CD4-positive, alpha-beta T cell (primary cell): ENCODE measurements at regions not wholly inside any gene's neighbourhood (a gene's known extent, or its start where the extent isn't known, plus 50 kb on each side); places are given as distances from the start of the nearest gene placed in this dataset.

Experiments used
- ATAC-seq: fragments of 200-7000 bp; cut with Tn5 transposase; one replicate; pipeline ENCODE4 v1.10.0; 2022; ENCODE audit warnings: mild to moderate bottlenecking; ENCODE audit not compliant: poor library complexity
- CTCF ChIA-PET: fragments of 350-600 bp; sonication (Branson Sonifier 250); formaldehyde crosslinking; loops from one replicate; lab custom pipeline; 2021; ENCODE audit warnings: antibody characterized with exemption, inconsistent platforms; lab: Charles Lee
- POLR2A ChIA-PET: fragments of 350-600 bp; sonication (Branson Sonifier 250); formaldehyde crosslinking; loops from one replicate; lab custom pipeline; 2021; ENCODE audit warnings: antibody characterized with exemption, inconsistent platforms; lab: Charles Lee
- DNase-seq, 14 experiments: peaks; one replicate each; pipeline ENCODE4 v3.0.0-alpha.2; 2013 to 2020; ENCODE audit warnings: mixed read lengths in 2 of 14
- H3K27ac ChIP-seq, 2 donors: one replicate each; pipeline versions ENCODE4 v1.5.1 to v1.7.0; 2013; ENCODE audit warnings: low read length in 2 of 2, low read depth in 1 of 2, mild to moderate bottlenecking in 1 of 2
- H3K27me3 ChIP-seq, 2 experiments: 1 replicate in 1 of 2; 2 replicates in 1 of 2; pipeline versions ENCODE4 v1.6.1 to v1.7.0; 2013; ENCODE audit warnings: low read length in 2 of 2, control low read depth in 1 of 2, mild to moderate bottlenecking in 1 of 2, moderate library complexity in 1 of 2; ENCODE audit not compliant: insufficient read depth in 2 of 2, control insufficient read depth in 1 of 2
- H3K36me3 ChIP-seq: one replicate; pipeline ENCODE4 v1.6.1; 2013; ENCODE audit warnings: low read length, control low read depth; ENCODE audit not compliant: insufficient read depth
- H3K4me1 ChIP-seq: one replicate; pipeline ENCODE4 v1.6.1; 2013; ENCODE audit warnings: low read length, control low read depth; ENCODE audit not compliant: insufficient read depth
- H3K4me3 ChIP-seq: one replicate; pipeline ENCODE4 v1.5.1; 2013; ENCODE audit warnings: mild to moderate bottlenecking, low read length, moderate library complexity
- H3K9me3 ChIP-seq, 2 experiments: 1 replicate in 1 of 2; 2 replicates in 1 of 2; pipeline versions ENCODE4 v1.6.1 to v1.7.0; 2013; ENCODE audit warnings: low read length in 2 of 2, mild to moderate bottlenecking in 2 of 2, control low read depth in 1 of 2, moderate library complexity in 1 of 2; ENCODE audit not compliant: control insufficient read depth in 1 of 2, insufficient read depth in 1 of 2
- H3K27ac Mint-ChIP-seq: one replicate; pipeline ENCODE4 v1.8.0; 2020; ENCODE audit warnings: mixed read lengths
- H3K27me3 Mint-ChIP-seq: one replicate; pipeline ENCODE4 v1.8.0; 2021; ENCODE audit warnings: mixed read lengths
- H3K36me3 Mint-ChIP-seq: one replicate; pipeline ENCODE4 v1.8.0; 2021; ENCODE audit warnings: low read depth, mixed read lengths
- H3K4me1 Mint-ChIP-seq: one replicate; pipeline ENCODE4 v1.8.0; 2021; ENCODE audit warnings: low read depth, mixed read lengths
- H3K4me3 Mint-ChIP-seq: one replicate; pipeline ENCODE4 v1.8.0; 2020; ENCODE audit warnings: mild to moderate bottlenecking, mixed read lengths
- H3K9me3 Mint-ChIP-seq: one replicate; pipeline ENCODE4 v1.8.0; 2020; ENCODE audit warnings: mixed read lengths
- intact Hi-C, 2 experiments: fragments of 100-400 bp; cut with DNase I in 1 of 2; cut with micrococcal nuclease in 1 of 2; formaldehyde crosslinking; loops; one replicate each; pipeline versions ENCODE4 v1.15.1 to v1.9.0; 2023 to 2025; cut with DNase I, micrococcal nuclease
- TF ChIP-seq, protein P1 (sequence below): fragments of 200-600 bp; IDR thresholded peaks from one replicate; pipeline ENCODE4 v1.8.0; 2022; ENCODE audit warnings: antibody characterized with exemption, mild to moderate bottlenecking

DNA sequence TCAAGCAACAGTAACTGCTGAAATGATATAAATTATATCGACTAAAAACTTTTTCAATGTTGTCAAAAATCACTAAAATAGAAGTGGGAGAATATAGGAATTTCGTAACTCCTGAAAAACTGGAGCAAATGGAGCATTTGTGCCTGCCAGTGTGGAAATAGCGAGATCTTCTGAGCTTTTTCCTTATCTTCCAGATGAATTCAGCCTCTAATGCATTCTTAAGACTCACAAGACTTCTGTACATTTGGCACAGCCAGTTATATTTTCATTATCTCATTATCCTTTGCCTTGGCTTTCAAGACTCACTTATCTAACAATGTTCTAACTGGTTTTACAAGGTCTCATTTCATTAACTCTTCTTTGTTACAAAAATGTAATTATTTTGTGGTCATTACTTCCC, 252.4 kb downstream of the GXYLT1 start:
- no peaks in the 10 kb centered on the region for H3K36me3 Mint-ChIP-seq
- H3K9me3 Mint-ChIP-seq, result peaks cover 3% of the 10 kb centered on the region
- ChIA-PET CTCF (no interaction called here), POLR2A (no interaction called here)
- no peak overlapping the region for H3K27ac Mint-ChIP-seq
- peaks cover 8% of the 10 kb centered on the region for H3K27me3 Mint-ChIP-seq
- no peaks in the 10 kb centered on the region for H3K36me3 ChIP-seq
- no peaks in the 10 kb centered on the region for H3K4me1 Mint-ChIP-seq
- no peaks in the 10 kb centered on the region for H3K4me1 ChIP-seq
- H3K4me3 Mint-ChIP-seq, result no peak overlapping the region
- no peak overlapping the region for H3K27ac ChIP-seq
- H3K9me3 ChIP-seq, result no peaks in the 10 kb centered on the region
- intact Hi-C loops, result no loop called here
- H3K4me3 ChIP-seq, result no peak overlapping the region
- ATAC-seq (no peak), DNase-seq (no peak)
- no peaks in the 10 kb centered on the region for H3K27me3 ChIP-seq
- TF ChIP-seq, protein P1, sequence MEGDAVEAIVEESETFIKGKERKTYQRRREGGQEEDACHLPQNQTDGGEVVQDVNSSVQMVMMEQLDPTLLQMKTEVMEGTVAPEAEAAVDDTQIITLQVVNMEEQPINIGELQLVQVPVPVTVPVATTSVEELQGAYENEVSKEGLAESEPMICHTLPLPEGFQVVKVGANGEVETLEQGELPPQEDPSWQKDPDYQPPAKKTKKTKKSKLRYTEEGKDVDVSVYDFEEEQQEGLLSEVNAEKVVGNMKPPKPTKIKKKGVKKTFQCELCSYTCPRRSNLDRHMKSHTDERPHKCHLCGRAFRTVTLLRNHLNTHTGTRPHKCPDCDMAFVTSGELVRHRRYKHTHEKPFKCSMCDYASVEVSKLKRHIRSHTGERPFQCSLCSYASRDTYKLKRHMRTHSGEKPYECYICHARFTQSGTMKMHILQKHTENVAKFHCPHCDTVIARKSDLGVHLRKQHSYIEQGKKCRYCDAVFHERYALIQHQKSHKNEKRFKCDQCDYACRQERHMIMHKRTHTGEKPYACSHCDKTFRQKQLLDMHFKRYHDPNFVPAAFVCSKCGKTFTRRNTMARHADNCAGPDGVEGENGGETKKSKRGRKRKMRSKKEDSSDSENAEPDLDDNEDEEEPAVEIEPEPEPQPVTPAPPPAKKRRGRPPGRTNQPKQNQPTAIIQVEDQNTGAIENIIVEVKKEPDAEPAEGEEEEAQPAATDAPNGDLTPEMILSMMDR, result no peak

DNA sequence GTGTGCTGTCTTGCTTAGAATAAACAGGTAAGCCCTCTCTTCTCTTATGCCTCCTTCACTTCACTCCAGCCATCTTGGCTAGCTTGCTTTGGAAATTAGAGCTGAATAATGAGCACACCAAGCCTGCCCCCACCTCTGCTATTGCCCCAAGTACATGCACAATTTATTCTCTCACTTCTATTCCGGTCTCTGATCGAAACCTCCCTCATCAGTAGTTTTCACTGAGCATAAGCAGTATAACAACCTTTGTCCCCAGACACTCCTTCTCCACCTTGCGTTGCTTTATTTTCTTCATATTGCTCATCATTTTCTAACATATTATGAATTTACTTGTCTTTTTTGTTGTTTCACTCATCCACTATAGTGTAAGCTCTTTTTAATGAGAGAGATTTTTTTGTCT, 253.4 kb downstream of the GXYLT1 start:
- ChIA-PET CTCF (no interaction called here), POLR2A (no interaction called here)
- Mint-ChIP-seq H3K4me1 (no peaks in the 10 kb centered on the region), H3K4me3 (no peak overlapping the region), H3K36me3 (no peaks in the 10 kb centered on the region), H3K27ac (no peak overlapping the region), H3K27me3 (peaks cover 18% of the 10 kb centered on the region), H3K9me3 (peaks cover 3% of the 10 kb centered on the region)
- TF ChIP-seq, protein P1, result no peak
- Histone ChIP-seq H3K9me3 (no peaks in the 10 kb centered on the region), H3K27me3 (no peaks in the 10 kb centered on the region), H3K36me3 (no peaks in the 10 kb centered on the region), H3K4me3 (no peak overlapping the region), H3K27ac (no peak overlapping the region), H3K4me1 (no peaks in the 10 kb centered on the region)
- ATAC-seq (no peak), DNase-seq (no peak)
- intact Hi-C loops, result no loop called here

DNA sequence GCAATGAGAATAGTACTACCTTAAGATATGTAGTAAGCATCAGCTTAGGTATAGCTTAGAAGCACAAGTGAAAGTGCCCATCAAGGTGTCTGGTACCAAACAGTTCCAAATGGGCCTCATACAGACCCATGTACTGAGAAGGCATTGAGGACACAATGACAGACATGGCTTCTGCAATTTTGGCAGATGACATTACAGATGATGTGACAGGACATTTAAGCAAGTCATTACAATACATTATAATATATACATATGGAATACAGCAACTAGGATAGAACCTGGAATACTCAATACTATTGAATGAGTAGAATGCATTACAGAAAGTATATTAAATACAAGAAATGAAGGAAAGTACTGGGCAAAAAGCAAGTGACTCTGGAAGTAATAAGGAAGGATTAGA, 256.4 kb downstream of the GXYLT1 start:
- intact Hi-C loops, result no loop called here
- ChIA-PET CTCF (no interaction called here), POLR2A (no interaction called here)
- no peak overlapping the region for H3K27ac Mint-ChIP-seq
- Histone ChIP-seq H3K36me3 (no peaks in the 10 kb centered on the region), H3K4me3 (no peak overlapping the region), H3K27ac (no peak overlapping the region), H3K4me1 (no peaks in the 10 kb centered on the region), H3K9me3 (no peaks in the 10 kb centered on the region), H3K27me3 (no peaks in the 10 kb centered on the region)
- TF ChIP-seq, protein P1, result no peak
- no peak overlapping the region for H3K4me3 Mint-ChIP-seq
- H3K4me1 Mint-ChIP-seq, result no peaks in the 10 kb centered on the region
- no peaks in the 10 kb centered on the region for H3K9me3 Mint-ChIP-seq
- no peaks in the 10 kb centered on the region for H3K36me3 Mint-ChIP-seq
- ATAC-seq (no peak), DNase-seq (no peak)
- peaks cover 10% of the 10 kb centered on the region for H3K27me3 Mint-ChIP-seq
